Activated naive CD4-positive, alpha-beta T cell treated with anti-CD3 and anti-CD28 coated beads, Interleukin-2, amount 50 U/mL, for 72 hours (primary cell): ENCODE measurements at regions not wholly inside any gene's neighbourhood (a gene's known extent, or its start where the extent isn't known, plus 50 kb on each side); places are given as distances from the start of the nearest gene placed in this dataset.

Experiments used
- ATAC-seq, 2 donors: fragments of 150-1000 bp; cut with Tn5 transposase; 2 replicates each; pipeline ENCODE4 v1.10.0; 2021; ENCODE audit warnings: mild to moderate bottlenecking in 2 of 2, moderate library complexity in 2 of 2
- DNase-seq, 2 donors: peaks; one replicate each; pipeline ENCODE4 v3.0.0; 2021 to 2022; ENCODE audit warnings: low spot score in 2 of 2
- H3K27ac Mint-ChIP-seq, 2 donors: one replicate each; pipeline ENCODE4 v1.8.0; 2022; ENCODE audit warnings: mild to moderate bottlenecking in 2 of 2, mixed read lengths in 2 of 2
- H3K36me3 Mint-ChIP-seq, 2 donors: one replicate each; pipeline ENCODE4 v1.8.0; 2022; ENCODE audit warnings: mixed read lengths in 2 of 2
- H3K9me3 Mint-ChIP-seq, 2 donors: one replicate each; pipeline ENCODE4 v1.8.0; 2022; ENCODE audit warnings: mixed read lengths in 2 of 2

- ATAC-seq: no peak
- H3K27ac Mint-ChIP-seq: no peak overlapping the region
- peaks cover 0 to 16% of the 10 kb centered on the region in 2 donors for H3K36me3 Mint-ChIP-seq
These were observed 128.7 kb upstream of the C14orf180 start for GRCh38 chr14:104450811-104451401.

GRCh38 chr14:104451474-104451873 is 128.1 kb upstream of the C14orf180 start:
- peaks cover 0 to 16% of the 10 kb centered on the region in 2 donors for H3K36me3 Mint-ChIP-seq
- DNase-seq (peak in 1 of 2 donors; percentile 26), ATAC-seq (no peak)
- peaks cover 4 to 9% of the 10 kb centered on the region in 2 donors for H3K9me3 Mint-ChIP-seq
- no peak overlapping the region for H3K27ac Mint-ChIP-seq

More at GRCh38 chr14:104450811-104451401, 128.7 kb upstream of the C14orf180 start:
- peak in 1 of 2 donors; percentile 21 for DNase-seq
- H3K9me3 Mint-ChIP-seq: peaks cover 4 to 9% of the 10 kb centered on the region in 2 donors

GRCh38 chr14:104458845-104459244 is 120.7 kb upstream of the C14orf180 start:
- no peak for DNase-seq
- Mint-ChIP-seq H3K27ac (no peak overlapping the region), H3K9me3 (no peaks in the 10 kb centered on the region), H3K36me3 (no peaks in the 10 kb centered on the region)
- ATAC-seq: no peak

- DNase-seq: no peak
- no peak overlapping the region for H3K27ac Mint-ChIP-seq
These were observed 118.5 kb upstream of the C14orf180 start for GRCh38 chr14:104460791-104461651.

GRCh38 chr14:104461676-104462449 is 117.7 kb upstream of the C14orf180 start:
- no peak for DNase-seq
- no peak overlapping the region for H3K27ac Mint-ChIP-seq
- ATAC-seq: peak in 1 of 2 donors; percentile 18
- H3K9me3 Mint-ChIP-seq: no peaks in the 10 kb centered on the region
- no peaks in the 10 kb centered on the region for H3K36me3 Mint-ChIP-seq

More at GRCh38 chr14:104460791-104461651, 118.5 kb upstream of the C14orf180 start:
- ATAC-seq: no peak
- no peaks in the 10 kb centered on the region for H3K9me3 Mint-ChIP-seq
- H3K36me3 Mint-ChIP-seq: no peaks in the 10 kb centered on the region

GRCh38 chr14:104462651-104463630 is 116.6 kb upstream of the C14orf180 start:
- peak in 1 of 2 donors; percentile 44 for ATAC-seq
- no peaks in the 10 kb centered on the region for H3K36me3 Mint-ChIP-seq
- H3K9me3 Mint-ChIP-seq: no peaks in the 10 kb centered on the region
- DNase-seq: no peak
- no peak overlapping the region for H3K27ac Mint-ChIP-seq

- Mint-ChIP-seq H3K36me3 (no peaks in the 10 kb centered on the region), H3K9me3 (no peaks in the 10 kb centered on the region), H3K27ac (no peak overlapping the region)
- DNase-seq (no peak), ATAC-seq (no peak)
These were observed 114.7 kb upstream of the C14orf180 start for GRCh38 chr14:104464907-104465306.

- Mint-ChIP-seq H3K36me3 (no peaks in the 10 kb centered on the region), H3K9me3 (no peaks in the 10 kb centered on the region), H3K27ac (no peak overlapping the region)
- no peak for ATAC-seq
- DNase-seq: no peak
These were observed 113.8 kb upstream of the C14orf180 start for GRCh38 chr14:104465482-104466390.

- no peak for DNase-seq
- no peak for ATAC-seq
- Mint-ChIP-seq H3K9me3 (no peaks in the 10 kb centered on the region), H3K27ac (no peak overlapping the region), H3K36me3 (no peaks in the 10 kb centered on the region)
These were observed 112.3 kb upstream of the C14orf180 start for GRCh38 chr14:104467236-104467635.

- ATAC-seq: no peak
- no peaks in the 10 kb centered on the region for H3K36me3 Mint-ChIP-seq
- DNase-seq: no peak
- no peaks in the 10 kb centered on the region for H3K9me3 Mint-ChIP-seq
- H3K27ac Mint-ChIP-seq: no peak overlapping the region
These were observed 111.9 kb upstream of the C14orf180 start for GRCh38 chr14:104467641-104468040.

GRCh38 chr14:104469591-104469990 is 110.0 kb upstream of the C14orf180 start:
- H3K27ac Mint-ChIP-seq: no peak overlapping the region
- no peak for DNase-seq
- ATAC-seq: no peak
- H3K9me3 Mint-ChIP-seq: no peaks in the 10 kb centered on the region
- no peaks in the 10 kb centered on the region for H3K36me3 Mint-ChIP-seq

- DNase-seq (no peak), ATAC-seq (no peak)
- Mint-ChIP-seq H3K9me3 (no peaks in the 10 kb centered on the region), H3K27ac (no peak overlapping the region), H3K36me3 (no peaks in the 10 kb centered on the region)
These were observed 109.0 kb upstream of the C14orf180 start for GRCh38 chr14:104470588-104470987.

- DNase-seq (no peak), ATAC-seq (no peak)
- no peaks in the 10 kb centered on the region for H3K9me3 Mint-ChIP-seq
- H3K36me3 Mint-ChIP-seq: no peaks in the 10 kb centered on the region
- no peak overlapping the region for H3K27ac Mint-ChIP-seq
These were observed 108.5 kb upstream of the C14orf180 start for GRCh38 chr14:104471114-104471513.

- H3K36me3 Mint-ChIP-seq: no peaks in the 10 kb centered on the region
- no peak overlapping the region for H3K27ac Mint-ChIP-seq
- DNase-seq (no peak), ATAC-seq (no peak)
- no peaks in the 10 kb centered on the region for H3K9me3 Mint-ChIP-seq
These were observed 107.5 kb upstream of the C14orf180 start for GRCh38 chr14:104472073-104472472.

GRCh38 chr14:104472536-104473243 is 106.9 kb upstream of the C14orf180 start:
- H3K27ac Mint-ChIP-seq: peak overlapping the region in 1 of 2 donors; percentile 13
- no peaks in the 10 kb centered on the region for H3K9me3 Mint-ChIP-seq
- ATAC-seq (no peak), DNase-seq (no peak)
- no peaks in the 10 kb centered on the region for H3K36me3 Mint-ChIP-seq
